Cardiac muscle cell (in vitro differentiated cells and primary cell): ENCODE measurements at regions not wholly inside any gene's neighbourhood (a gene's known extent, or its start where the extent isn't known, plus 50 kb on each side); places are given as distances from the start of the nearest gene placed in this dataset.
A peak's percentile ranks its signal among the peaks of the same experiment; 100 is the strongest.

Experiments
- DNase-seq, 2 donors: peaks; one replicate each; pipeline versions ENCODE4 v3.0.0 to v3.0.0-alpha.2; 2010 to 2017; ENCODE audit warnings: low read depth in 1 of 2, low spot score in 1 of 2
- H3K27ac ChIP-seq: fragments of 200-600 bp; sonication (generic); 2 replicates; pipeline ENCODE4 v1.5.1; 2016
- H3K27me3 ChIP-seq: fragments of 200-600 bp; sonication (generic); 2 replicates; pipeline ENCODE4 v1.6.0; 2016; ENCODE audit warnings: control low read depth
- H3K36me3 ChIP-seq: fragments of 200-600 bp; sonication (generic); 2 replicates; pipeline ENCODE4 v1.5.1; 2016; ENCODE audit warnings: control low read depth
- H3K4me1 ChIP-seq: fragments of 200-600 bp; sonication (generic); 2 replicates; pipeline ENCODE4 v1.8.1; 2017; ENCODE audit warnings: low read depth, mild to moderate bottlenecking, mixed run types
- H3K4me3 ChIP-seq: fragments of 200-600 bp; sonication (generic); 2 replicates; pipeline ENCODE4 v1.5.1; 2016; ENCODE audit warnings: mild to moderate bottlenecking
- H3K9me3 ChIP-seq: fragments of 200-600 bp; sonication (generic); 2 replicates; pipeline ENCODE4 v1.5.1; 2017; ENCODE audit warnings: low read depth, mild to moderate bottlenecking, control low read depth
- TF ChIP-seq, protein P1 (sequence below): IDR thresholded peaks from 2 replicates; pipeline ENCODE4 v1.5.1; 2012; ENCODE audit warnings: low read depth, mild to moderate bottlenecking, low read length

GRCh38 chr1:213549982-213550381 is 437.8 kb upstream of the PROX1 start:
- no peak overlapping the region for H3K4me3 ChIP-seq
- H3K4me1 ChIP-seq, result no peaks in the 10 kb centered on the region
- TF ChIP-seq, protein P1, sequence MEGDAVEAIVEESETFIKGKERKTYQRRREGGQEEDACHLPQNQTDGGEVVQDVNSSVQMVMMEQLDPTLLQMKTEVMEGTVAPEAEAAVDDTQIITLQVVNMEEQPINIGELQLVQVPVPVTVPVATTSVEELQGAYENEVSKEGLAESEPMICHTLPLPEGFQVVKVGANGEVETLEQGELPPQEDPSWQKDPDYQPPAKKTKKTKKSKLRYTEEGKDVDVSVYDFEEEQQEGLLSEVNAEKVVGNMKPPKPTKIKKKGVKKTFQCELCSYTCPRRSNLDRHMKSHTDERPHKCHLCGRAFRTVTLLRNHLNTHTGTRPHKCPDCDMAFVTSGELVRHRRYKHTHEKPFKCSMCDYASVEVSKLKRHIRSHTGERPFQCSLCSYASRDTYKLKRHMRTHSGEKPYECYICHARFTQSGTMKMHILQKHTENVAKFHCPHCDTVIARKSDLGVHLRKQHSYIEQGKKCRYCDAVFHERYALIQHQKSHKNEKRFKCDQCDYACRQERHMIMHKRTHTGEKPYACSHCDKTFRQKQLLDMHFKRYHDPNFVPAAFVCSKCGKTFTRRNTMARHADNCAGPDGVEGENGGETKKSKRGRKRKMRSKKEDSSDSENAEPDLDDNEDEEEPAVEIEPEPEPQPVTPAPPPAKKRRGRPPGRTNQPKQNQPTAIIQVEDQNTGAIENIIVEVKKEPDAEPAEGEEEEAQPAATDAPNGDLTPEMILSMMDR, result no peak
- H3K9me3 ChIP-seq, result no peaks in the 10 kb centered on the region
- H3K27ac ChIP-seq, result no peak overlapping the region
- H3K27me3 ChIP-seq, result no peaks in the 10 kb centered on the region
- H3K36me3 ChIP-seq, result no peaks in the 10 kb centered on the region
- no peak for DNase-seq

- TF ChIP-seq, protein P1, result no peak
- no peaks in the 10 kb centered on the region for H3K27me3 ChIP-seq
Measured at GRCh38 chr1:213550804-213551203, 437.0 kb upstream of the PROX1 start.

GRCh38 chr1:213552045-213552444 is 435.7 kb upstream of the PROX1 start:
- H3K9me3 ChIP-seq, result no peaks in the 10 kb centered on the region
- no peak overlapping the region for H3K4me3 ChIP-seq
- DNase-seq, result no peak
- TF ChIP-seq, protein P1, result no peak
- no peaks in the 10 kb centered on the region for H3K36me3 ChIP-seq
- no peak overlapping the region for H3K27ac ChIP-seq
- no peaks in the 10 kb centered on the region for H3K27me3 ChIP-seq
- H3K4me1 ChIP-seq, result no peaks in the 10 kb centered on the region

More at GRCh38 chr1:213550804-213551203, 437.0 kb upstream of the PROX1 start:
- Histone ChIP-seq H3K9me3 (no peaks in the 10 kb centered on the region), H3K4me1 (no peaks in the 10 kb centered on the region), H3K36me3 (no peaks in the 10 kb centered on the region), H3K27ac (no peak overlapping the region), H3K4me3 (no peak overlapping the region)
- no peak for DNase-seq

- no peak for DNase-seq
- no peaks in the 10 kb centered on the region for H3K36me3 ChIP-seq
- TF ChIP-seq, protein P1, result no peak
- no peaks in the 10 kb centered on the region for H3K27me3 ChIP-seq
- no peaks in the 10 kb centered on the region for H3K9me3 ChIP-seq
- no peaks in the 10 kb centered on the region for H3K4me1 ChIP-seq
- H3K27ac ChIP-seq, result no peak overlapping the region
- no peak overlapping the region for H3K4me3 ChIP-seq
Measured at GRCh38 chr1:213560226-213560625, 427.5 kb upstream of the PROX1 start.

- no peaks in the 10 kb centered on the region for H3K9me3 ChIP-seq
- no peaks in the 10 kb centered on the region for H3K4me1 ChIP-seq
- DNase-seq, result no peak
- TF ChIP-seq, protein P1, result no peak
- no peak overlapping the region for H3K4me3 ChIP-seq
- H3K36me3 ChIP-seq, result no peaks in the 10 kb centered on the region
- H3K27me3 ChIP-seq, result no peaks in the 10 kb centered on the region
- H3K27ac ChIP-seq, result no peak overlapping the region
Measured at GRCh38 chr1:213561870-213562269, 425.9 kb upstream of the PROX1 start.

DNA sequence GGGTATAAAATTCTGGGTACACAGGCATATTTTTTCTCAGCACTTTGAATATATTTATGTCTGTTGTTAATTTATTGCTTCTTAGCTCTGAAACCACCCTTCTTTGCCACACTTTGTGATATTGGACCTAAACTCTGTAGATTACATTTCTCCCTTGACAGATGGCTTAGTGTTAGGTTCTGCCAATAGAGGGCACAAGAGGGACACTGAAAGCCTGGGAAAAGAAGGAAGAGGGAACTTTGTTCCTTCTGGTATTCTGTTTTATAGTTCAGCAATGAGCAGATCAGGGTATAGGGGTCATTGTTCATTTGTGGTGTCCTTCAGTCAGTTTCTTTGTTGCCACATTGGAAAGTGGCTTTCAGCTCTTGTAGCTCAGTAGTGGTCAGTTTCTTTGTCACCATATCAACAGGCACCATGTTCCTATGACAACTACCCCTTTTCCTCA is 423.5 kb upstream of the PROX1 start:
- no peaks in the 10 kb centered on the region for H3K36me3 ChIP-seq
- TF ChIP-seq, protein P1, result no peak
- H3K9me3 ChIP-seq, result no peaks in the 10 kb centered on the region
- DNase-seq, result peak in 1 of 2 donors; percentile 53
- H3K4me3 ChIP-seq, result no peak overlapping the region
- H3K27ac ChIP-seq, result no peak overlapping the region
- no peaks in the 10 kb centered on the region for H3K4me1 ChIP-seq
- no peaks in the 10 kb centered on the region for H3K27me3 ChIP-seq
